ENCODE measurements at regions not wholly inside any gene's neighbourhood (a gene's known extent, or its start where the extent isn't known, plus 50 kb on each side); places are given as distances from the start of the nearest gene placed in this dataset.

DNA sequence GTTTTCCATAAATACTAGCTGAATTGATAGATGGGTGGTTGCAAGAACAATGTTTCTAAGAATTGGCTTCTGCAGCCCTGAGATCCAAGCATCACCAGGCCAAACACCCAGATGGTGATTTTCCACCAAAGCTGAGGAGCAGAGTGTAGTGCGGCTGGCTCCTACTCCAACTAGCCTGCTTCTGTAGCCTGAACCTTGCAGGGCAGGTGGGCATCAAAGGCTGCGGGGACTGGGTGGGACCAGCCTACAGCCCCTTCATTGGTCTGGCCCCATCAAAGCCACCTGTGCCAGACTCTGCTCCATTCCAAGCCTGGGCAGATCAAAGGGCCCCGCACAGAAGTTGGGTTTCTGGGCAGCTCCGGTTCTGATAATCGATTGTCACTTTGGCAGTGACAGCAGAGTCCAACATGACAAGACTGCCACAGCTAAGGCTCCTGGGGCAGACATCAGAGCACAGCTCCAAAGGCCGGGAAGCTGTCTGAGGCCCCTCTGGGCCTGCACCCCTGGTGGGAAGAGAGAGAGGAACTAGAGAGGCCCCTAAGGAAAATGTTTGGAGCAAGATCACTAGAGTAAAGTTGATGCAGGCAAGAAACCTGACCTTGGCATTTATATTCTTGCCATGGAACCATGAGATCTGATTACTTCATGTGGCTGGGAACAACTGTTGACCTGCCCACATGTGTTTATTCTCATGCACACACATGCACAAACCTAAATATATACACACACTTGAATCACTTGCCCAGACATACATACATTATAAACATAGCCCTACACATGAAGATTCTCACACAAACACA is 582.9 kb downstream of the INSC start:
- no peak for DNase-seq (ENCODE audit: low spot score)
- in situ Hi-C loops (cut with MboI; ENCODE audit: low pct_unique_long_range_greater_than_20kb, low sequenced_read_pairs, unreplicated experiment) = no loop called here
- no peak for TF ChIP-seq CTCF (IDR thresholded peaks at IDR 0.05; ENCODE audit: extremely low read depth, insufficient read depth, missing control alignments)

GRCh38 chr11:15698855-15699254 is 584.1 kb downstream of the INSC start:
- no peak for TF ChIP-seq CTCF (IDR thresholded peaks at IDR 0.05; ENCODE audit: extremely low read depth, insufficient read depth, missing control alignments)
- in situ Hi-C loops (cut with MboI; ENCODE audit: low pct_unique_long_range_greater_than_20kb, low sequenced_read_pairs, unreplicated experiment) = no loop called here
- no peak for DNase-seq (ENCODE audit: low spot score)

DNA sequence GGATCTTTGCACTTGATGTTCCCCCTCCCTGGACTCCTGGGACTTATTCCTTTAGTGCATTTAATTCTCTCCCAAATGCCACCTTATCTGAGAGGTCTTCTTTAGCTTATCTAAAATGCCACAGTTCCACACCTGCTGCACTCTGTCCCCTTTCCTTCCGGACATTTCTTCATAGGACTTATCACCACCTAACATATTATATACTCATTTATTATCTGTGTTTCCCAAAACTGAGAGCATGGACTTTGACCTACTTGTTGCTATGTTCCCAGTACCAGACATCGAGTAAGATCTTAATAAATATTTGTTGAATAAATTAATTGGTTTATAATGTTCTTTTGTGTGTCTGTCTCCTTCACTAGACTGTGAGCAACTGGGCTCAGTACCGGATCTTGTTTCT is 585.3 kb downstream of the INSC start:
- no peak for TF ChIP-seq CTCF (IDR thresholded peaks at IDR 0.05; ENCODE audit: extremely low read depth, insufficient read depth, missing control alignments)
- DNase-seq (ENCODE audit: low spot score) = no peak
- in situ Hi-C loops (cut with MboI; ENCODE audit: low pct_unique_long_range_greater_than_20kb, low sequenced_read_pairs, unreplicated experiment) = no loop called here

GRCh38 chr11:15700456-15700855 is 585.7 kb downstream of the INSC start:
- in situ Hi-C loops (cut with MboI; ENCODE audit: low pct_unique_long_range_greater_than_20kb, low sequenced_read_pairs, unreplicated experiment) = no loop called here
- DNase-seq (ENCODE audit: low spot score) = no peak
- TF ChIP-seq CTCF (IDR thresholded peaks at IDR 0.05; ENCODE audit: extremely low read depth, insufficient read depth, missing control alignments) = no peak

DNA sequence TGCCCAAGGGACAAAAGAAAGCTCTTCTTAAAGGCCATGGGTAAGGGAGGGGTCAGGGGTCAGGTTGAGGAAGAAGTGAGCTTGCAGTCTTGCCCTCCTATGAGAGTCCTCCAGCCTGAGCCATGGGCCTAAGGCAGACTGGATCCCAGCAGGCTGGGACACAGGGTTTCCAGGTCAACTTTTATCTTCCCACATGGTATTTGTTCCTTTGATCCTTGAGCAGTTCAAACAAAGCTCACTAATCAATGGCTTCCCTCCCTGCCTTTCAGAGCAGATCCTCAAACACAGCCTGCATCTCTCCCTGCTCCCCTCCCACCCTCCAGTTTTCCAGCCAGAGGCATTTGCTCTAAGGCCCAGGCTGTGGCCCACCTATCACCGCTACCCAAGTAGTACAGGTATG is 589.3 kb downstream of the INSC start:
- in situ Hi-C loops (cut with MboI; ENCODE audit: low pct_unique_long_range_greater_than_20kb, low sequenced_read_pairs, unreplicated experiment) = no loop called here
- TF ChIP-seq CTCF (IDR thresholded peaks at IDR 0.05; ENCODE audit: extremely low read depth, insufficient read depth, missing control alignments) = no peak
- no peak for DNase-seq (ENCODE audit: low spot score)

DNA sequence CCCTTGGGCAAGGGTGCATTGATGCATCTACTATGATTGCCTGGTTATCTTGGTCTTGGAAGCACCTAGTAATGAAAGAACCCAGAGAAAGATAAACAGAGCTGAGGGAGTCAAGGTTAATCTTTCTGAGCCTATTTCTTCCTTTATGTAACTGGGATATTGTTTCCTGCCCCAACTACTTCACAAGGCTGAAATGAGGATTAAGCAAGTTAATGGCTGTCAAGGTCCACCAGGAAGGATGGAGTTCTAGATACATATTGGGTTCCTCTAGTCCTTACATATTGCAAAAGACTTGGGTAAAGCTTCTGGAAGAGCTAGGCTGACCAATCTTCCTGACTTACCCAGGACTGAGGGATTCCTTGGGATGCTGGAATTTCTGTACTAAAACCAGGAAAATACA is 589.8 kb downstream of the INSC start:
- in situ Hi-C loops (cut with MboI; ENCODE audit: low pct_unique_long_range_greater_than_20kb, low sequenced_read_pairs, unreplicated experiment) = no loop called here
- no peak for DNase-seq (ENCODE audit: low spot score)
- no peak for TF ChIP-seq CTCF (IDR thresholded peaks at IDR 0.05; ENCODE audit: extremely low read depth, insufficient read depth, missing control alignments)
